DOHH2 (cell line): ENCODE measurements at regions not wholly inside any gene's neighbourhood (a gene's known extent, or its start where the extent isn't known, plus 50 kb on each side); places are given as distances from the start of the nearest gene placed in this dataset.

ENCODE experiments used
- H3F3A ChIP-seq: fragments of 200-600 bp; sonication (generic), shearing (Covaris generic); 2 replicates; pipeline ENCODE4 v1.6.0; 2016; ENCODE audit warnings: antibody characterized with exemption, mild to moderate bottlenecking; ENCODE audit not compliant: control insufficient read depth, insufficient read depth
- H3K27ac ChIP-seq: fragments of 200-600 bp; sonication (generic); 2 replicates; pipeline ENCODE4 v1.5.1; 2014; ENCODE audit warnings: low read depth, mild to moderate bottlenecking, low read length, moderate library complexity
- H3K27me3 ChIP-seq: fragments of 200-600 bp; sonication (generic); 2 replicates; pipeline ENCODE4 v1.6.1; 2014; ENCODE audit warnings: mild to moderate bottlenecking, low read length, mixed read lengths; ENCODE audit not compliant: control insufficient read depth
- H3K36me3 ChIP-seq: fragments of 200-600 bp; sonication (generic); 2 replicates; pipeline ENCODE4 v1.6.1; 2014; ENCODE audit warnings: mild to moderate bottlenecking, low read length, moderate library complexity, mixed read lengths; ENCODE audit not compliant: control insufficient read depth
- H3K4me1 ChIP-seq: fragments of 200-600 bp; sonication (generic); 2 replicates; pipeline ENCODE4 v1.6.1; 2014; ENCODE audit warnings: mild to moderate bottlenecking, low read length, mixed read lengths; ENCODE audit not compliant: control insufficient read depth
- H3K4me2 ChIP-seq: fragments of 200-600 bp; sonication (generic); 2 replicates; pipeline ENCODE4 v1.6.0; 2014; ENCODE audit warnings: mild to moderate bottlenecking, low read length, moderate library complexity
- H3K4me3 ChIP-seq: fragments of 200-600 bp; sonication (generic); 2 replicates; pipeline ENCODE4 v1.5.1; 2014; ENCODE audit warnings: mild to moderate bottlenecking, low read length, mixed read lengths
- H3K79me2 ChIP-seq: fragments of 200-600 bp; sonication (generic); 2 replicates; pipeline ENCODE4 v1.6.1; 2014; ENCODE audit warnings: mild to moderate bottlenecking, low read length, mixed read lengths; ENCODE audit not compliant: control insufficient read depth
- H3K9me2 ChIP-seq: fragments of 200-600 bp; sonication (generic); replicated peaks from 2 replicates; pipeline ENCODE4 v1.6.1; 2014; ENCODE audit warnings: mild to moderate bottlenecking, low read length, mixed read lengths; ENCODE audit not compliant: control insufficient read depth
- H3K9me3 ChIP-seq: fragments of 200-600 bp; sonication (generic); 2 replicates; pipeline ENCODE4 v1.6.1; 2014; ENCODE audit warnings: antibody characterized with exemption, low read length, mixed read lengths; ENCODE audit not compliant: control insufficient read depth, insufficient read depth
- H4K20me1 ChIP-seq: fragments of 200-600 bp; sonication (generic); 2 replicates; pipeline ENCODE4 v1.6.0; 2014; ENCODE audit warnings: low read depth, mild to moderate bottlenecking, antibody characterized with exemption, low read length, moderate library complexity; ENCODE audit not compliant: control insufficient read depth, insufficient read depth
- EZH2phosphoT487 ChIP-seq: fragments of 200-600 bp; sonication (generic); IDR thresholded peaks from 2 replicates; pipeline ENCODE4 v1.6.1; 2017; ENCODE audit warnings: borderline replicate concordance, mild to moderate bottlenecking, antibody characterized with exemption, low read length, moderate library complexity, mixed read lengths
- TF ChIP-seq, protein P1 (sequence below): fragments of 200-600 bp; sonication (generic); IDR thresholded peaks from one replicate; pipeline ENCODE4 v1.5.1; 2014; ENCODE audit warnings: antibody characterized with exemption, mild to moderate bottlenecking, low read depth, low read length; ENCODE audit not compliant: poor library complexity, severe bottlenecking

DNA sequence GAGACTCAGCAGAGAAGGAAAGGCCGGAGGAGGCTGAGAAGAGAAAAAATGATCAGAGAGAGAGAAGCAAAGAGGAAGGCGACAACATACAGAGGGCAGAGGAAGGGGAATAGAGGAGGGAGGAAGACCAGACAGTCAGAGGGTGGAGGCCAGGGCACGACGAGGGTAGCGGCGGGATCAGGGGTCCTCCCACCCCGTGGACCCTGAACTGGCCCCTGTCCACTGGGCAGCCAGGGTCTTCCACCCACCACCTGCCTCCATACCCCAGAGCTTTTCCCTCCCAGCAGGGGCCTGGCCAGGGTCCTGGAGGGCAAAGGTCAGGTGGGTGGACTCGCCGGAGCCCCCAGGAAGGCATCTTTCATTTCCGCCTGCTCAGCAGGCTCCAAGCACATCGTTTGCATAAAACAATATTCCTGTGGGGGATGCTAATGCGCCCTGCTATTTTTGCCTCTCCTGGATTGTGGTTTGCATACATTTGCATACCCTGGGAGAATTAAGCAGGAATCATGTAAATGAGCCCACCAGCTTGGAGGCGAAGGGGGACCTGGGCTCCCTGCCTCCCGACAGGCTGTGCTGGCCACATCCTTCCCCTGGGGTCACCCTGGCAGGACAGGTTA, 394.1 kb downstream of the MN1 start:
- peaks cover 4% of the 10 kb centered on the region for H3K4me1 ChIP-seq
- H3K9me2 ChIP-seq = no peaks in the 10 kb centered on the region
- H3K9me3 ChIP-seq = no peaks in the 10 kb centered on the region
- TF ChIP-seq EZH2phosphoT487 = no peak
- TF ChIP-seq, protein P1, sequence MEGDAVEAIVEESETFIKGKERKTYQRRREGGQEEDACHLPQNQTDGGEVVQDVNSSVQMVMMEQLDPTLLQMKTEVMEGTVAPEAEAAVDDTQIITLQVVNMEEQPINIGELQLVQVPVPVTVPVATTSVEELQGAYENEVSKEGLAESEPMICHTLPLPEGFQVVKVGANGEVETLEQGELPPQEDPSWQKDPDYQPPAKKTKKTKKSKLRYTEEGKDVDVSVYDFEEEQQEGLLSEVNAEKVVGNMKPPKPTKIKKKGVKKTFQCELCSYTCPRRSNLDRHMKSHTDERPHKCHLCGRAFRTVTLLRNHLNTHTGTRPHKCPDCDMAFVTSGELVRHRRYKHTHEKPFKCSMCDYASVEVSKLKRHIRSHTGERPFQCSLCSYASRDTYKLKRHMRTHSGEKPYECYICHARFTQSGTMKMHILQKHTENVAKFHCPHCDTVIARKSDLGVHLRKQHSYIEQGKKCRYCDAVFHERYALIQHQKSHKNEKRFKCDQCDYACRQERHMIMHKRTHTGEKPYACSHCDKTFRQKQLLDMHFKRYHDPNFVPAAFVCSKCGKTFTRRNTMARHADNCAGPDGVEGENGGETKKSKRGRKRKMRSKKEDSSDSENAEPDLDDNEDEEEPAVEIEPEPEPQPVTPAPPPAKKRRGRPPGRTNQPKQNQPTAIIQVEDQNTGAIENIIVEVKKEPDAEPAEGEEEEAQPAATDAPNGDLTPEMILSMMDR = no peak
- no peak overlapping the region for H3K4me3 ChIP-seq
- H4K20me1 ChIP-seq = no peaks in the 10 kb centered on the region
- H3K27ac ChIP-seq = no peak overlapping the region
- no peak overlapping the region for H3K4me2 ChIP-seq
- no peaks in the 10 kb centered on the region for H3F3A ChIP-seq
- H3K79me2 ChIP-seq = no peaks in the 10 kb centered on the region
- no peaks in the 10 kb centered on the region for H3K36me3 ChIP-seq
- H3K27me3 ChIP-seq = no peaks in the 10 kb centered on the region

DNA sequence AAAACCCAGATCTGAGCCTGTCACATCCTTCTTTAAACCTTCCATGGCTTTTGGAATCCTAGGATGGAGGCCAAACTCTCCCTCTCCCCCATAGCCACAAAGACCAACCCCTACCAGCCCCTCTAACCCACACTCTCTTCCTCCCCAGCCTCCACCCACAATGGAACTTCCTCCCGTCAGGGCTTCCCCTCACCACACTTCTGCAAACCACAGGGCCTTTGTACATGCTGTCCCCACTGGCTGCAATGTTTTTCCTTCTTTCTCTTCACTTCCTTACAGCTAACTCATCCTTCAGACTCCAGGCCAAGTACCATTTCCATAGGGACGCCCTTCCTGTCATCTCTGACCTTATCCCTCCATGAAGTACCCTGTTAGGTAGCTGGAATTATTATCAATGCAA, 393.5 kb downstream of the MN1 start:
- Histone ChIP-seq H3K27ac (no peak overlapping the region), H3K4me1 (peaks cover 4% of the 10 kb centered on the region), H3K9me3 (no peaks in the 10 kb centered on the region), H3F3A (no peaks in the 10 kb centered on the region), H3K36me3 (no peaks in the 10 kb centered on the region), H3K4me2 (no peak overlapping the region), H3K27me3 (no peaks in the 10 kb centered on the region), H3K4me3 (no peak overlapping the region), H3K9me2 (no peaks in the 10 kb centered on the region), H3K79me2 (no peaks in the 10 kb centered on the region), H4K20me1 (no peaks in the 10 kb centered on the region)
- TF ChIP-seq, protein P1 = no peak
- TF ChIP-seq EZH2phosphoT487 = no peak

DNA sequence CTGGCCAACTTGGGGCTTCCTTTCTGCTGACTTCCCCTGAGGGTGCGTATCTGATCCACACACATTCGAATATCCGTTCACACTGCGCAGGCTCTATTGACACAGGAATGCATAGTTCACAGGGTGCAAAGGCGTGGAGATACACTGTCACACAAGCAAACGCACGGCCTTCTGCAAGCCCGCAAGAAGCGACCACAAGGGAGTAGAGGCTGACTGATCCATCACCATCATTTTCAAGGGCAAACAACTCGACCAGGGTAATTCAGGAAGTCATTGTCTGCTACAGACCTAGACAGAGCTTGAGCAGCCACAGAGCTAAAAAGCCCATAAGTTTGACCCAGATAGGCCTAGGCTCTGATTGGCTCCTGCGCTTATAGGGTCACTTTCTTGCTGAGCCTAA, 392.3 kb downstream of the MN1 start:
- no peaks in the 10 kb centered on the region for H3F3A ChIP-seq

DNA sequence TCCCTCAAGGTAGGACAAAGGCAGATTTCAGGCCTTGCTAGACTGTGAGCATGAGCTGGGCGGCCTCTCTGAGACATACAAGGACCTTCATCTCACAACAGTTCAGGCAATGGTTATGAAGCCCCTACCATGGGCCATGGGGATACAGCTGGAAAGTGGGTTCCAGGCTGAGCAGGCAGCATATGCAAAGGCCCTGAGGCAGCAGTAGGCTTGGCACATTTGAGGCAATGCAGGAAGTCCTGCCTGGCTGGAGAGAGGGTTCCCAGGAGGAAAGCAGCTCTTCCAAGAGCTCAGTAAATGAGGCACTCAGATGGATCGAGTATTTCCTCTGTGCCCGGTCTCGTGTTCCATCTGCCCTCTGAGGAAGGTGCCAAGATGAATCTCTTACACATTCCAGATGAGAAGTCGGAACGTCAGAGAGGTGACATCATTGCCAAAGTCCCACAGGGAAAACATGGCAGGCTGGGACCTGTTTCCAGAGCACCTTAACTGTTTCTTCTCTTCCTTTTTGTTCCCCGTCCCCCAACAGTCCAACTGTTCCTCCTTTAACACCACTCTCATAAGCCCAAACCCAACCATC, 388.6 kb downstream of the MN1 start:
- Histone ChIP-seq H3K27me3 (no peaks in the 10 kb centered on the region), H4K20me1 (no peaks in the 10 kb centered on the region), H3K36me3 (no peaks in the 10 kb centered on the region), H3K9me3 (no peaks in the 10 kb centered on the region), H3K79me2 (no peaks in the 10 kb centered on the region), H3K4me1 (no peaks in the 10 kb centered on the region; the same call in 1 of the 2 replicates), H3K4me2 (no peak overlapping the region), H3K27ac (no peak overlapping the region), H3K4me3 (no peak overlapping the region), H3F3A (no peaks in the 10 kb centered on the region), H3K9me2 (no peaks in the 10 kb centered on the region)
- TF ChIP-seq, protein P1 = no peak
- TF ChIP-seq EZH2phosphoT487 = no peak

More for the DNA sequence above, 392.3 kb downstream of the MN1 start:
- Histone ChIP-seq H4K20me1 (no peaks in the 10 kb centered on the region), H3K27ac (no peak overlapping the region), H3K9me3 (no peaks in the 10 kb centered on the region), H3K4me3 (no peak overlapping the region), H3K9me2 (no peaks in the 10 kb centered on the region), H3K27me3 (no peaks in the 10 kb centered on the region), H3K79me2 (no peaks in the 10 kb centered on the region), H3K4me2 (no peak overlapping the region), H3K36me3 (no peaks in the 10 kb centered on the region), H3K4me1 (peaks cover 4% of the 10 kb centered on the region)
- TF ChIP-seq EZH2phosphoT487 = no peak
